ENCODE measurements at regions not wholly inside any gene's neighbourhood (a gene's known extent, or its start where the extent isn't known, plus 50 kb on each side); places are given as distances from the start of the nearest gene placed in this dataset.

DNA sequence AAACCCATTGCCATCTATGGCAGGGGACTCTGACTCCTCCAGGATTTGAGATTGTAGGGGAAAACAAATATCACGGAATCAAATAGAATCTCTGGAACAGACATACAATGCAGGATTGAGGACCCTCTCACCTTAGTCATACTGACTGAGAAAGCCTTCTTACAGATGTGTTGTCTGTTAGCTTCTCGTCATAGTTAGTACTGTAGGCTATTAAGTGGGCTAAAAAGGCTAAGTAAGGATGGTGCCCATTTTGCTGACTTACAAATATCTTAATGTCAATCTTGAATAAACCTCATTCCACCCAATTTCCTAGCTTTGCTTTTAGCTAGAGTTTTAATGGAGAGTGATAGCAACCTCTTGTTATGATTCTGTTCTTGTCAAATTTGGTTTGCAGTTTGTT lies 352.4 kb downstream of the QKI start:
- Histone ChIP-seq H3K36me3 (ENCODE audit: insufficient read depth, low read length) (no peaks in the 10 kb centered on the region), H3K4me3 (ENCODE audit: insufficient read depth, low read depth, low read length) (no peak overlapping the region), H3K4me1 (ENCODE audit: insufficient read depth, low read length) (peaks cover 5% of the 10 kb centered on the region), H3K79me2 (ENCODE audit: insufficient read depth, low read length) (no peaks in the 10 kb centered on the region), H3K9ac (ENCODE audit: low read length) (no peak overlapping the region), H3K27me3 (ENCODE audit: insufficient read depth, low read length) (no peaks in the 10 kb centered on the region), H3K27ac (ENCODE audit: low read depth, low read length) (no peak overlapping the region), H4K20me1 (ENCODE audit: insufficient read depth, low read length) (no peaks in the 10 kb centered on the region), H2AFZ (ENCODE audit: low read depth, low read length) (no peak overlapping the region), H3K9me3 (ENCODE audit: insufficient read depth, low read depth, low read length) (no peaks in the 10 kb centered on the region), H3K4me2 (ENCODE audit: low read length) (no peak overlapping the region)
- Mint-ChIP-seq H3K4me1 (ENCODE audit: low read depth, unreplicated experiment) (peaks cover 16% of the 10 kb centered on the region), H3K27me3 (ENCODE audit: low read depth, unreplicated experiment) (no peaks in the 10 kb centered on the region), H3K9me3 (ENCODE audit: unreplicated experiment) (peaks cover 2% of the 10 kb centered on the region), H3K36me3 (ENCODE audit: low read depth, unreplicated experiment) (no peaks in the 10 kb centered on the region), H3K27ac (ENCODE audit: unreplicated experiment) (no peak overlapping the region), H3K4me3 (ENCODE audit: unreplicated experiment) (no peak overlapping the region)
- DNase-seq (ENCODE audit: low read depth), result no peak
- FAIRE-seq, result no peak
- TF ChIP-seq, protein P1, sequence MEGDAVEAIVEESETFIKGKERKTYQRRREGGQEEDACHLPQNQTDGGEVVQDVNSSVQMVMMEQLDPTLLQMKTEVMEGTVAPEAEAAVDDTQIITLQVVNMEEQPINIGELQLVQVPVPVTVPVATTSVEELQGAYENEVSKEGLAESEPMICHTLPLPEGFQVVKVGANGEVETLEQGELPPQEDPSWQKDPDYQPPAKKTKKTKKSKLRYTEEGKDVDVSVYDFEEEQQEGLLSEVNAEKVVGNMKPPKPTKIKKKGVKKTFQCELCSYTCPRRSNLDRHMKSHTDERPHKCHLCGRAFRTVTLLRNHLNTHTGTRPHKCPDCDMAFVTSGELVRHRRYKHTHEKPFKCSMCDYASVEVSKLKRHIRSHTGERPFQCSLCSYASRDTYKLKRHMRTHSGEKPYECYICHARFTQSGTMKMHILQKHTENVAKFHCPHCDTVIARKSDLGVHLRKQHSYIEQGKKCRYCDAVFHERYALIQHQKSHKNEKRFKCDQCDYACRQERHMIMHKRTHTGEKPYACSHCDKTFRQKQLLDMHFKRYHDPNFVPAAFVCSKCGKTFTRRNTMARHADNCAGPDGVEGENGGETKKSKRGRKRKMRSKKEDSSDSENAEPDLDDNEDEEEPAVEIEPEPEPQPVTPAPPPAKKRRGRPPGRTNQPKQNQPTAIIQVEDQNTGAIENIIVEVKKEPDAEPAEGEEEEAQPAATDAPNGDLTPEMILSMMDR (IDR thresholded peaks at IDR 0.05; ENCODE audit: insufficient read depth, low read depth, low read length), result no peak
- no peak for TF ChIP-seq EZH2 (IDR thresholded peaks at IDR 0.05; ENCODE audit: insufficient read depth, low read length)

DNA sequence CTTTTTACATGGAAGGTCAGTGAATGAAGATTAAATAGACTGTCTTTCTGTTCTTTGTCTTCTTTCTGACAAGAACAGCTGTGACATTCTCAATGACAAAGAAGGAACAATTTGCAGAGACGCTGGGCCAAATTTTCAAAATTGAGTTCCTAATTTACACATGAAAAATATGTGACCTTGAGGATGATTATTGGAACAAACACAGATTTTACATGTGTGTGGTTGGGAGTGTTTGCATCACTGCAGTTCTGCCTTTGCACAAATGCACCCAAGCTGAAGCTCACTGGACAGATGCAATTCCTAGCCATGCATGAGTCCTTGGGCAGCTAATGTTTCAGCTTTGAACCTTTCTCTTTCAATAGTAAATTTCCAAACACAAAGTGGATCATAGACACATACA lies 350.8 kb downstream of the QKI start:
- Mint-ChIP-seq H3K4me3 (ENCODE audit: unreplicated experiment) (no peak overlapping the region), H3K27ac (ENCODE audit: unreplicated experiment) (no peak overlapping the region), H3K4me1 (ENCODE audit: low read depth, unreplicated experiment) (peaks cover 24% of the 10 kb centered on the region), H3K27me3 (ENCODE audit: low read depth, unreplicated experiment) (no peaks in the 10 kb centered on the region), H3K9me3 (ENCODE audit: unreplicated experiment) (peaks cover 2% of the 10 kb centered on the region), H3K36me3 (ENCODE audit: low read depth, unreplicated experiment) (no peaks in the 10 kb centered on the region)
- Histone ChIP-seq H2AFZ (ENCODE audit: low read depth, low read length) (no peak overlapping the region), H4K20me1 (ENCODE audit: insufficient read depth, low read length) (no peaks in the 10 kb centered on the region), H3K36me3 (ENCODE audit: insufficient read depth, low read length) (no peaks in the 10 kb centered on the region), H3K4me1 (ENCODE audit: insufficient read depth, low read length) (peaks cover 5% of the 10 kb centered on the region), H3K79me2 (ENCODE audit: insufficient read depth, low read length) (no peaks in the 10 kb centered on the region), H3K27me3 (ENCODE audit: insufficient read depth, low read length) (no peaks in the 10 kb centered on the region), H3K4me3 (ENCODE audit: insufficient read depth, low read depth, low read length) (no peak overlapping the region), H3K4me2 (ENCODE audit: low read length) (no peak overlapping the region), H3K9ac (ENCODE audit: low read length) (no peak overlapping the region), H3K9me3 (ENCODE audit: insufficient read depth, low read depth, low read length) (no peaks in the 10 kb centered on the region), H3K27ac (ENCODE audit: low read depth, low read length) (no peak overlapping the region)
- FAIRE-seq, result no peak
- no peak for DNase-seq (ENCODE audit: low read depth)
- TF ChIP-seq, protein P1 (IDR thresholded peaks at IDR 0.05; ENCODE audit: insufficient read depth, low read depth, low read length), result no peak
- no peak for TF ChIP-seq EZH2 (IDR thresholded peaks at IDR 0.05; ENCODE audit: insufficient read depth, low read length)

DNA sequence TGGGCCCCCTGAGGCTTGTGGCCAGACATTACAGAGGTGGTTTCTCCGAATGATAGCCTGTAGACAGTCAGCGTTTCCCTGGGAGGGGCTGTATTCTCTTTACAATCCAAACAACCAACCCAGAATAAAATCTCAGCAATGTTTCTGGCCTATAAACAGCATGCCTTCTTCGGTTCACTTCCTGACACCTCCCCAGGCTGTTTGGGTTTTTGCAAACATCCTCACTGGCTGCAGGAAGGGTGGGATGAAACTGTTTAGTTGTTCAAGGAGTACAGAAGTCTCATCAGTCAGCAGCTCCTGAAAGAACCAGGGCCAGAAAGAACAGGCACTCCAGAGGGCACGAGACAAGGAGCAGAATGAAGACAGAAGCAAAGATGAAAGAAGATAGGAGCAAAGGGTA lies 350.0 kb downstream of the QKI start:
- Histone ChIP-seq H4K20me1 (ENCODE audit: insufficient read depth, low read length) (no peaks in the 10 kb centered on the region), H3K79me2 (ENCODE audit: insufficient read depth, low read length) (no peaks in the 10 kb centered on the region), H3K9me3 (ENCODE audit: insufficient read depth, low read depth, low read length) (no peaks in the 10 kb centered on the region), H3K4me1 (ENCODE audit: insufficient read depth, low read length) (peaks cover 5% of the 10 kb centered on the region), H3K27me3 (ENCODE audit: insufficient read depth, low read length) (no peaks in the 10 kb centered on the region), H3K4me2 (ENCODE audit: low read length) (peak overlapping the region; percentile 34), H3K4me3 (ENCODE audit: insufficient read depth, low read depth, low read length) (no peak overlapping the region), H3K27ac (ENCODE audit: low read depth, low read length) (no peak overlapping the region), H3K9ac (ENCODE audit: low read length) (no peak overlapping the region), H2AFZ (ENCODE audit: low read depth, low read length) (peak overlapping the region; percentile 57), H3K36me3 (ENCODE audit: insufficient read depth, low read length) (no peaks in the 10 kb centered on the region)
- FAIRE-seq, result no peak
- peak overlapping the region; percentile 68 for H3K27ac Mint-ChIP-seq (ENCODE audit: unreplicated experiment)
- DNase-seq (ENCODE audit: low read depth), result no peak
- peaks cover 30% of the 10 kb centered on the region for H3K4me1 Mint-ChIP-seq (ENCODE audit: low read depth, unreplicated experiment)
- no peak overlapping the region for H3K4me3 Mint-ChIP-seq (ENCODE audit: unreplicated experiment)
- peaks cover 2% of the 10 kb centered on the region for H3K9me3 Mint-ChIP-seq (ENCODE audit: unreplicated experiment)
- H3K27me3 Mint-ChIP-seq (ENCODE audit: low read depth, unreplicated experiment), result no peaks in the 10 kb centered on the region
- TF ChIP-seq, protein P1 (IDR thresholded peaks at IDR 0.05; ENCODE audit: insufficient read depth, low read depth, low read length), result no peak
- no peak for TF ChIP-seq EZH2 (IDR thresholded peaks at IDR 0.05; ENCODE audit: insufficient read depth, low read length)
- no peaks in the 10 kb centered on the region for H3K36me3 Mint-ChIP-seq (ENCODE audit: low read depth, unreplicated experiment)
